ENCODE measurements at regions not wholly inside any gene's neighbourhood (a gene's known extent, or its start where the extent isn't known, plus 50 kb on each side); places are given as distances from the start of the nearest gene placed in this dataset.
"Not testable (repeated sequence)": the region's sequence is repeated elsewhere in the genome, so short reads cannot be mapped to it uniquely, and the experiment has no call there.

DNA sequence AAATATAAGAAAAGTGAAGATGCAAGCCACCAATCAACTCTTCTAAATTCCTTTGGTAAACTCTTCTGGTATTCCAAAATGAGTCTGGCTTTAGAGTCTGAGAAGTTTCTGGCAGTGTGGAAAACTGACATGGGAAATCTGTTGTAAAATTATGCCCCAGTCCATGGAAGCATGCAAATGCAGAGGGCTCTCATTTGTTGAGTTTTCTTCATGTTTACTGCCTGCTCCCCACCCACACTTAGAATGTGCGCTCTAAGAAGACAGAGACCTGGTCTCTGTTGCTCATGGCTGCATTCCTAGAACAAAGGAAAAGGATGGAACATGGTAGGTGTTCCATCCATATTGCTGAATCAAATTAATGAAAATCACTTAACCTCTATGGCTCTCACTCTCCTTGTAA is 411.8 kb upstream of the PDZRN3 start:
- no peak for DNase-seq

- no peak for DNase-seq
Measured at GRCh38 chr3:74036102-74036501, 411.4 kb upstream of the PDZRN3 start.

DNA sequence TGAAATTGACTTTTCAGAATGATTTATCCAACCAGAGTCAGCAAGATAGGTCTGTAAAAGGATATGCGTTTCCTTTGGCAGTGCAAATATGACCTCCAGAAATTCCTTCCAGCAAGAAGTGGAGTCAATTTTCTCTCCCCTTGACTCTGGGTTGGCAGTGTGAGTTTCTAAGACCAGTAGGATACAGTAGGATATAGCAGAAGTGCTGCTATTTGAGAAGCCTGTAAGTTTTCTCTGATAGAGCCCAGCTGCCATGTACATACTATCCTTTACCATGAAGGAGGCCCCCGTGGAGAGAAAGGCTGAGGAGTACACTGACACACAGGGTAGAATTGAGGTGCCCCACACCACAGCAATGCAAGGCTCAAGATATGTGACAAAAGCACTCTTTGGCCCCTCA is 409.1 kb upstream of the PDZRN3 start:
- no peak for DNase-seq

DNA sequence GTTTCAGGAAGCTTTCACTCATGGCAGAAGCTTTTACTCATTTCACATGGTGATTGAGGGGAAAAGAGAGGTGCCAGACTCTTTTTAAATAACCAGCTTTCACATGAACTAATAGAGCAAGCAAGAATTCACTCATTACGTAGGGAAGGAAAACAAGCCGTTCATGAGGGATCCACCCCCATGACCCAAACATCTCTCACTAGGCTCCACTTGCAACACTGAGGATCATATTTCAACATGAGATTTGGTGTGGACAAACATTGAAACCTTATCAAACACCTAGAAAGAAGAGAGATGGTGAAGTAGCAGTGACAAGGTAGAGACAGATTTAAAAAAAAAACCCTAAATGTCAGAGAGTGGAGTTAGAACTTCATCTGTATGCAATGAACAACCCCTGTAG is 408.6 kb upstream of the PDZRN3 start:
- DNase-seq = no peak

GRCh38 chr3:74027121-74027520 is 402.4 kb upstream of the PDZRN3 start:
- no peak for DNase-seq

DNA sequence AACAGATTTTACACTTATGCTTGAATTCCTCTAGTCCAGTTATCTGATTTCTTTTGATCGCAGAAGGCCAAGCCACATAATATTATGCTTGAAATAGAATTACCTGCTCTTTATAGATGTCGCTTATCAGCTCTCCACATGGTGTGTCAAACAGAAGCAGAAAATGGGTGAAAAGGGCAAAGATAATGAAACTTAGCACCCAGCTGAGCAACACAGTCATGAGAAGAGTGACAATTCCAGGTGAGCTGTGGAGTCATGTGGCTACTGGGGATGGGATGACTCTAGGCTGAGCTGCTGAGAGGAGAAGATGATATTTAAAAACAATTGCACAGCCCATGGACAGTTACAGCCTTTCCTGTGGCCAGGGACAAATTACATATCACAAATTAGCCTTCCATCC is 398.7 kb upstream of the PDZRN3 start:
- DNase-seq = no peak

DNA sequence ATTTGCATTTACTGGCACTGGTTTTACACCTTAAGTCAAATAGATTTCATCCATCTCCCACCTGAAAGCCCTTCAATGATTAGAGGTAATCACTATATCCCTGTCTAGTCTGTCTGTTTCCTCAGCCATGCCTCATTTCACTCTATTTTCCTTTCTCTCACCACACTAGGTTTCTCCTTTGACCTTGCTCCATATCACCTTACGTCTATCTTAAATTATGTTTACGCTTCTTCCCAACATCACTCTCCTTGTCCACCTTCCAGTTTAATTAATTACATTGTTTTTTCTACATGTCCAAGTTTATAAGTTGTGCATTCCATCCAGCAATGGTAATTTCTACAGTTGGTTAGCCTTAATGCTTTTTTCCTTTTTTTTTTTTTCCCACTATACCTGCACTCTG is 396.7 kb upstream of the PDZRN3 start:
- DNase-seq = no peak

DNA sequence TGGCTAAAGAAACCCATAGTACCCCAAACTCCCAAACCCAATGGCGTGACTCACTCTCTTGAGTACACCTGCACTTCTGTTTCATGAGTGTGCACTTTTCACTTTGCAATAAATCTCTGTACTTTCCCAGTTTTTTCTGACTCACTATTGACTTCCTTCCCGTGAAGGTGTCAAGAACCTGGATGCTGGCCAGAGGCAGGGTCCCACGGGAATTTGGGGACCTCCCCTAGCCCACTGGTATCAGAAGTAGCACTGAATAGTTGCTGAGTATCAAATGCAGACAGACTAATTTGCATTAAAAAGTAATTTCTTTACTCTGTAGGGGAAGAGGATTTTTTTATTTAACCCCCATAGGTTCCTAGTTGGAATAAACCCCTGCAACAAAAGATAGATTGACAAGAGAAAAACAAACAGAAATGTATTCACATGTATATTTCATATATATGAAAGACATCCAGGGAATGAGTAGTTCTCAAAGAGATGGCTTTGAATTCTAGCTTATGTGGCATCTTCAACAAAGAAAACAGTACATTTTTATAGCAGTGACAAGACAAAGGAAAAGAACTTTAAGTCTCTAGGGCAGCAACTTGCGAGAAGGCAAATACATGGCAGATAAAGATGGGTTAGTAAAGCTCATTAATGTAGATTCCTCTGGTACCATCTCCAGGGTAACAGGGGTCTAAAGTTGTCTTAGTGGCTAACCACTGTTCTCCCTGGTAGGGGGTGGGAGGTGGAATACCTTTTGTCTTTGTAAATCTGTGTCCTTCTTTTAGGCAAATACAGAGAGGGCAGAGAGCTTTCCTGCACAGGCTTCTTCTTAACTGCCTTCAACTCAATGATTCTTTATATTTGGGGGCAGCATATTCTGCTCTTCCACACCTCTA is 385.5 kb upstream of the PDZRN3 start:
- DNase-seq = no peak

DNA sequence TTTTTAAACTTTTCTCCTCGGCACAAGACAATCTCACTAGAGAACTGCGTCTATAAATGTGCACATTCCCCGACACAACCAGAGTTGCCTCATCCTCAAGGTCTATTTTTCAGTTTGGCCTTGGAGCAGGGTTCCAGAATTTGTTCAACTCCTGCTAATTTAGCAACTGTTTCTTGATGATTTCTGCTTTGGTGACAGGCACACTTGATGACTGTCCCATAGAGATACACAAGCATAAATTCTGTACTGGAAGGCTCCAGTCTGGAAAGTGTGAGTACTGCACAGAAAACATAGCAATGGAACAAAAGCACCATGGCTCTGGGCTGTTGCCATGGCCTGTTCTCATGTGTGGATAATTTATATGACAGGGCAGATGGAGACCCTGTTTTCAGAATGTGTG is 379.6 kb upstream of the PDZRN3 start:
- DNase-seq = no peak

- DNase-seq = no peak
Measured at GRCh38 chr3:74003734-74004133, 379.0 kb upstream of the PDZRN3 start.

GRCh38 chr3:74001436-74001835 is 376.7 kb upstream of the PDZRN3 start:
- peak; percentile 28 for DNase-seq

DNA sequence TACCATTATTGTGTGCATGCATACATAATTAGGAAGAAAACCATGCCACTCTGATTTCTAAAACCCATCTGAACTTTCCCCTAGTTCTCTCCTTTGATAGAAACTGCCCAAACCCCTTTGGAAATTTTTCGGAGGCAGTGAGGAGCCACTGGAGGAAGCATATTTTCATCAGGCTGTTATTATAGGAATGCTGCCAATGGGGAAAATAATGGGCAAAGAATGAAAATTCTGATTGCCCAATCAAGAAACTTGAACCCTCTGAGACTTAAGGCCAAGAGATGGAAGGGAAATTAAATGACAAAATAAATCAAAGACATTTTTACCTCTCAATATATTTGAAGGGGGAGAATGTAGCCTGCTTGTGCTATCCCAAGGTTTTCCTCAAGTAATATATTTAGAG is 376.0 kb upstream of the PDZRN3 start:
- DNase-seq = peak; percentile 73

DNA sequence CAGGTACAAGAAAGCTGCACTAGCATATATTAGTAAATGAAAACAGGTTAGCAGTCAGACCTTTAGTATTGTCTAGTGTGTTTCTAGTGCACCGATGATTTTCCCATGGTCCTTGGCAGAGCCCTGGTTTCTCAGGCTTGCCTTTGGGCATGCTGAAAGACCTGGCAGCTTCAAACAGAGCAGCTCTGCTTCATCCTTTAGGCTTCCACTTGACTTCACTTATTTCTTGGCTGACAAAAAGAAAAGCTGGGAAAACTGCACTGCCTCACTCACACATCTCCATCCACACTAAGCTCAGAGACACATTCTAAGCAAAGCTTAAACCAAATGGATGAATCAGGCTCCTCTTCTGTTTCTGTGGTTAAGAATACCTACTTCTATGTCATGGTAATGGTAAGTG is 374.8 kb upstream of the PDZRN3 start:
- DNase-seq = peak; percentile 22

DNA sequence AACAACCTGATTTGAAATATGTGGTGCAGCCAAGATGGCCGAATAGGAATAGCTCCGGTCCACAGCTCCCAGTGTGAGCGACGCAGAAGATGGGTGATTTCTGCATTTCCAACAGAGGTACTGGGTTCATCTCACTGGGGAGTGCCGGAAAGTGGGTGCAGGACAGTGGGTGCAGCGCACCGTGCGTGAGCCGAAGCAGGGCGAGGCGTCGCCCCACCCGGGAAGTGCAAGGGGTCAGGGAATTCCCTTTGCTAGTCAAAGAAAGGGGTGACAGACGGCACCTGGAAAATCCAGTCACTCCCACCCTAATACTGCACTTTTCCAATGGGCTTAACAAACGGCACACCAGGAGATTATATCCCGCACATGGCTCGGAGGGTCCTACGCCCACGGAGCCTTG is 365.9 kb upstream of the PDZRN3 start:
- DNase-seq = not testable (repeated sequence)

GRCh38 chr3:73966733-73967132 is 342.0 kb upstream of the PDZRN3 start:
- DNase-seq = peak; percentile 12

- no peak for DNase-seq
Measured at GRCh38 chr3:73964818-73965217, 340.1 kb upstream of the PDZRN3 start.

- no peak for DNase-seq
Measured at GRCh38 chr3:73955494-73956070, 330.8 kb upstream of the PDZRN3 start.

DNA sequence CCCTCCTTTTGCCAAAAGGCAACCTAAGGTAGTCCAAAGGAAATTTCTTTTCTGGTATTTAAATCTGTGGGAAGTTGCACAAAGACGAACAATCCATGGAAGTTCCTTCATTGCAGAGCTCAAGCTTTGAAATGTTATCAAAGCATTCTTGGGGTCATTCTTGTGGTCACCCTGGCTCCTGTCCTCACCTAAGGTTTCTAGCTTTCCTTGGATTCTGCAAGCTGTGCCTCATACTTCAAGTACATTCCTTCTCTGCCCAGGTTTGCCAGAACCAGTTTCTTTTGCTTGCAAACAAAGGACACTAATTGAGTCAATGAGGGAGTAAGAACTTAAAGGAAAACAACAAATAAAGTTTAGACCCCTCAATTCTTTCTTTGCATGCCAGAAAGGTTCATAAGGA is 329.8 kb upstream of the PDZRN3 start:
- peak; percentile 12 for DNase-seq

DNA sequence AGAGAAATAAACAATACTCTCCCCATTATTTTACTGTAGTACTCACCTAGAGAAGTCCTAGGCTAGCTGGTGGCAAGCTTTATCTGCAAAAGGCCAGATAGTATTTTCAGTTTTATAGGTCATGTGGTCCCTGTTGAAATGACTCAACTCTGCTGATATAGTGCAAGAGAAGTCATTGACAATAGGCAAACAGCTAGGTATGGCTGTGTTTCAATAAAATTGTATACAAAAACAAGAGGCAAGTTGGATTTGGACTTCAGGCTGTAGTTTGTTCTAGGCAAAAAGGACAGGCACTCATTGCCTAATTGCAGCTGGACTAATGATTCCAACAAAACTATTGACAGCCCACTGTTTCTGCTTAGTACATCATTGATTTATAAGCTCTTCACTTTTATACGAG is 328.0 kb upstream of the PDZRN3 start:
- DNase-seq = no peak

- DNase-seq = no peak
Measured at GRCh38 chr3:73950865-73951558, 326.3 kb upstream of the PDZRN3 start.

DNA sequence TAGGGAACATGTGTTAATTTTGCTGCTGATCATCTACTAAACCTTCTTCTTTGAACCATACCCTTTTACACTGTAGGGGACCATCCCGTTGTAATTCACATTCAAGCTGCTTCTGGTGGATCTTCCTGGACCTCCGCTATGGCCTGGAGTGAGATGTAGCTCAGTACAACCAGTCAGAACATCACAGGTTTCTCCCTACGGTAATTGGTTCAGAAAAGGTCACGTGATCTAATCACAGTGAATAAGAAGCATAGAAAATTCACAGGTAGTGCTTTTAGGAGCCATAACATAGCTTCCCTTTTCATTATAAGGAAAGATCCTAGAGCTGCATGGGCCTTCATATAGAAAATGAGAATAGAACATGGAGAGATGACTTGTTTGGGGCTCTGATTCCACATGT is 320.8 kb upstream of the PDZRN3 start:
- no peak for DNase-seq

DNA sequence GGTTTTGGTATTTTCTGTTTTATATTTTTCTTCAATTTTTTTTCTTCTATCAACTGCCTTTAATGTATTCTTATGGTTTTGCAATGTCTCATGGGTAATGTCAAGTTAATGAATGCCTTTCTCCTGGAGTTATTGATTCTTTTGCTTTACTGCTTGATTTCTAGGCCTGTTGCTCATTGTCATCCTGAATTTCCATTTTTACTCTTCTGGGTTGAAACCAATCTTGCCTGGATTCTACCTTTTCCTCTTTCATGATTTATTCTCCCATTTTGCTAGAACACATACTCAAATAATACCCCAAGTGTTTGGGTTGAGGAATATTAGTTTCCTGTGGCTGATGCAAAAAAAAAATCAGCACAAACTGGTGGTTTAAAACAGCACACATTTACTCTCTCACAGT is 315.2 kb upstream of the PDZRN3 start:
- no peak for DNase-seq

- DNase-seq = no peak
Measured at GRCh38 chr3:73933585-73933984, 308.8 kb upstream of the PDZRN3 start.

- no peak for DNase-seq
Measured at GRCh38 chr3:73927203-73927570, 302.4 kb upstream of the PDZRN3 start.
